ENCODE measurements at regions not wholly inside any gene's neighbourhood (a gene's known extent, or its start where the extent isn't known, plus 50 kb on each side); places are given as distances from the start of the nearest gene placed in this dataset.
"Not testable (repeated sequence)": the region's sequence is repeated elsewhere in the genome, so short reads cannot be mapped to it uniquely, and the experiment has no call there.

DNA sequence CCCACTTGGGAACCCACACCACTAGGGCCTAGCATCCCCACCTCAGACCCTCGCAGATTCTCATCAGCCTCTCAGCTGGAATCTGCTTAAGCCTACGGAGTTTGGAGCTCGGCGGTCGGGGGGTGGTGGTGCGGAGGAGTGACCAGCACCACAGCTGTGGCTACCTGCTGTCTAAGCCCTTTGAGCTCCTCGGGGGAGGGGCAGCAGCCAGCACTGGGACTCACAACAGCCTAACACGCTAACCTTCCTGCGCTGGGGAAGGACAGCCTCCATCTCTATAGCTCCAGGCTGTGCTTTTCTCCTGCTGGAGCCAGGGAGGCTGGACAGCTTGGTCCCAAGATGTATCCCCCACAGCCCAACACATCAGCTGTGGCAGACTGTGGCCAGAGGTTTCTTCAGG lies 281.5 kb downstream of the USP46 start:
- H3K36me3 ChIP-seq = no peaks in the 10 kb centered on the region
- no peak overlapping the region for H3K4me3 ChIP-seq
- in situ Hi-C loops (cut with MboI; ENCODE audit: low sequenced_read_pairs in 4 of 4) (loop anchor here (10.0 to 25.0 kb wide), 2 partner anchors 607 to 1860 kb away; partner anchors contain the start of gene PDGFRA (in 1 of the 4)), intact Hi-C loops (cut with DNase I; ENCODE audit: low total_unique reads) (loop anchor here (2.0 to 5.0 kb wide), 2 partner anchors 285 to 605 kb away; no protein-coding TSS in a partner anchor)
- no peaks in the 10 kb centered on the region for H3K4me1 ChIP-seq
- TF ChIP-seq, protein P1, sequence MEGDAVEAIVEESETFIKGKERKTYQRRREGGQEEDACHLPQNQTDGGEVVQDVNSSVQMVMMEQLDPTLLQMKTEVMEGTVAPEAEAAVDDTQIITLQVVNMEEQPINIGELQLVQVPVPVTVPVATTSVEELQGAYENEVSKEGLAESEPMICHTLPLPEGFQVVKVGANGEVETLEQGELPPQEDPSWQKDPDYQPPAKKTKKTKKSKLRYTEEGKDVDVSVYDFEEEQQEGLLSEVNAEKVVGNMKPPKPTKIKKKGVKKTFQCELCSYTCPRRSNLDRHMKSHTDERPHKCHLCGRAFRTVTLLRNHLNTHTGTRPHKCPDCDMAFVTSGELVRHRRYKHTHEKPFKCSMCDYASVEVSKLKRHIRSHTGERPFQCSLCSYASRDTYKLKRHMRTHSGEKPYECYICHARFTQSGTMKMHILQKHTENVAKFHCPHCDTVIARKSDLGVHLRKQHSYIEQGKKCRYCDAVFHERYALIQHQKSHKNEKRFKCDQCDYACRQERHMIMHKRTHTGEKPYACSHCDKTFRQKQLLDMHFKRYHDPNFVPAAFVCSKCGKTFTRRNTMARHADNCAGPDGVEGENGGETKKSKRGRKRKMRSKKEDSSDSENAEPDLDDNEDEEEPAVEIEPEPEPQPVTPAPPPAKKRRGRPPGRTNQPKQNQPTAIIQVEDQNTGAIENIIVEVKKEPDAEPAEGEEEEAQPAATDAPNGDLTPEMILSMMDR (IDR thresholded peaks at IDR 0.05 in 4 of 5, conservative IDR thresholded peaks at IDR 0.05 in 1 of 5) = no peak
- no peak for TF ChIP-seq POLR2A (IDR thresholded peaks at IDR 0.05)
- ATAC-seq (no peak), DNase-seq (no peak)
- H3K27ac ChIP-seq = no peak overlapping the region
- no peaks in the 10 kb centered on the region for H3K9me3 ChIP-seq
- H3K27me3 ChIP-seq = no peaks in the 10 kb centered on the region

GRCh38 chr4:52407545-52407944 lies 251.6 kb downstream of the USP46 start:
- H3K27ac ChIP-seq = no peak overlapping the region
- no peaks in the 10 kb centered on the region for H3K9me3 ChIP-seq
- ATAC-seq = no peak
- no peak for DNase-seq
- H3K4me3 ChIP-seq = no peak overlapping the region
- H3K36me3 ChIP-seq = no peaks in the 10 kb centered on the region
- no peaks in the 10 kb centered on the region for H3K27me3 ChIP-seq
- in situ Hi-C loops (cut with MboI; ENCODE audit: low sequenced_read_pairs in 4 of 4) (no loop called here), intact Hi-C loops (cut with DNase I; ENCODE audit: low total_unique reads) (no loop called here)
- H3K4me1 ChIP-seq = no peaks in the 10 kb centered on the region
- TF ChIP-seq POLR2A (IDR thresholded peaks at IDR 0.05) = no peak
- TF ChIP-seq, protein P1 (IDR thresholded peaks at IDR 0.05 in 4 of 5, conservative IDR thresholded peaks at IDR 0.05 in 1 of 5) = no peak

DNA sequence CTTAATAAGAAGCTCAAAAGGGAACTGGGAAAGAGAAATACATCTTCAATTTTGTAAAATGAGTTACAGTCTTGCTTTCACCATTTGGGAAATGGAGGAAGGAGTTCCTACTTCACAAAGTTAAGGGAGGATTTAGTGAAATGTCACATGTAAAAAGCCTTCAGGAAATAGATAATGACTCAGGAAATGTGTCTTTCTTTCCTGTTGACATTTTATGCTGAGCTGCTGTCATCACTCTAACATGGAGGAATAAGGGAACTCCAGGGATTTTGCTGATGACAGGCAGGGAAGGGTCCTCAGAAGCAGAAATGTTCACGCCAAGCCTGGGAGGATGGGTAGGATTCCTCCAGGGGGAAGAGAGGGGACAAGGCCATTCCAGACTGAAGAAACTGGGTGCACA lies 251.1 kb downstream of the USP46 start:
- Histone ChIP-seq H3K36me3 (no peaks in the 10 kb centered on the region), H3K27me3 (no peaks in the 10 kb centered on the region), H3K4me1 (no peaks in the 10 kb centered on the region), H3K4me3 (no peak overlapping the region), H3K9me3 (no peaks in the 10 kb centered on the region), H3K27ac (no peak overlapping the region)
- in situ Hi-C loops (cut with MboI; ENCODE audit: low sequenced_read_pairs in 4 of 4) (no loop called here), intact Hi-C loops (cut with DNase I; ENCODE audit: low total_unique reads) (no loop called here)
- TF ChIP-seq, protein P1 (IDR thresholded peaks at IDR 0.05 in 4 of 5, conservative IDR thresholded peaks at IDR 0.05 in 1 of 5) = no peak
- no peak for TF ChIP-seq POLR2A (IDR thresholded peaks at IDR 0.05)
- DNase-seq (no peak), ATAC-seq (no peak)

- ATAC-seq (no peak), DNase-seq (no peak)
- intact Hi-C loops (cut with DNase I; ENCODE audit: low total_unique reads) (no loop called here), in situ Hi-C loops (cut with MboI; ENCODE audit: low sequenced_read_pairs in 4 of 4) (no loop called here)
- Histone ChIP-seq H3K9me3 (no peaks in the 10 kb centered on the region), H3K27me3 (no peaks in the 10 kb centered on the region), H3K36me3 (no peaks in the 10 kb centered on the region), H3K27ac (no peak overlapping the region), H3K4me1 (no peaks in the 10 kb centered on the region), H3K4me3 (no peak overlapping the region)
- no peak for TF ChIP-seq POLR2A (IDR thresholded peaks at IDR 0.05)
- TF ChIP-seq, protein P1 (IDR thresholded peaks at IDR 0.05 in 4 of 5, conservative IDR thresholded peaks at IDR 0.05 in 1 of 5) = no peak
Measured at GRCh38 chr4:52408471-52408870, 250.6 kb downstream of the USP46 start.

DNA sequence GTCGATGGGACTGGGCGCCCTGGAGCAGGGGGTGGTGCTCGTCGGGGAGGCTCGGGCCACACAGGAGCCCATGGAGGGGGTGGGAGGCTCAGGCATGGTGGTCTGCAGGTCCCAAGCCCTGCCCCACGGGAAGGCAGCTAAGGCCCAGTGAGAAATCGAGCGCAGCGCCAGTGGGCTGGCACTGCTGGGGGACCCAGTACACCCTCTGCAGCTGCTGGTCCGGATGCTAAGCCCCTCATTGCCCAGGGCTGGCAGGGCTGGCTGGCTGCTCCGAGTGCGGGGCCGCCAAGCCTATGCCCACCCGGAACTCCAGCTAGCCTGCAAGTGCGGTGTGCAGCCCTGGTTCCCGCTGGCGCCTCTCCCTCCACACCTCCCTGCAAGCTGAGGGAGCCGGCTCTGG lies 249.3 kb downstream of the USP46 start:
- intact Hi-C loops (cut with DNase I; ENCODE audit: low total_unique reads); H3K4me1 ChIP-seq; H3K27ac ChIP-seq; in situ Hi-C loops (cut with MboI; ENCODE audit: low sequenced_read_pairs in 4 of 4); ATAC-seq; H3K27me3 ChIP-seq; H3K36me3 ChIP-seq; DNase-seq; H3K9me3 ChIP-seq; H3K4me3 ChIP-seq: not testable (repeated sequence)
